ENCODE measurements at regions not wholly inside any gene's neighbourhood (a gene's known extent, or its start where the extent isn't known, plus 50 kb on each side); places are given as distances from the start of the nearest gene placed in this dataset.
"Not testable (repeated sequence)": the region's sequence is repeated elsewhere in the genome, so short reads cannot be mapped to it uniquely, and the experiment has no call there.

- H3K4me1 ChIP-seq (ENCODE audit: insufficient read depth, low read length); H3K27ac ChIP-seq (ENCODE audit: low read length); H3K4me3 ChIP-seq (ENCODE audit: low read length); H3K9ac ChIP-seq (ENCODE audit: low read depth, low read length); H3K9me3 ChIP-seq (ENCODE audit: insufficient read depth, low read depth, low read length); H3K27me3 ChIP-seq (ENCODE audit: insufficient read depth, low read length); H3K36me3 ChIP-seq (ENCODE audit: insufficient read depth, low read depth, low read length): not testable (repeated sequence)
Observed at GRCh38 chr12:42906801-42907200, 317.3 kb upstream of the PRICKLE1 start.

- no peak overlapping the region for H3K27ac ChIP-seq (ENCODE audit: low read length)
- no peak overlapping the region for H3K4me3 ChIP-seq (ENCODE audit: low read length)
- no peaks in the 10 kb centered on the region for H3K27me3 ChIP-seq (ENCODE audit: insufficient read depth, low read length)
- no peaks in the 10 kb centered on the region for H3K4me1 ChIP-seq (ENCODE audit: insufficient read depth, low read length)
- H3K9me3 ChIP-seq (ENCODE audit: insufficient read depth, low read depth, low read length), result 0 out of 2 replicates have a peak, but pooled peaks cover 2% of the 10 kb centered on the region
- no peak overlapping the region for H3K9ac ChIP-seq (ENCODE audit: low read depth, low read length)
- no peaks in the 10 kb centered on the region for H3K36me3 ChIP-seq (ENCODE audit: insufficient read depth, low read depth, low read length)
Observed at GRCh38 chr12:42905419-42905705, 315.8 kb upstream of the PRICKLE1 start.

GRCh38 chr12:42904683-42905418, 315.3 kb upstream of the PRICKLE1 start:
- H3K9me3 ChIP-seq (ENCODE audit: insufficient read depth, low read depth, low read length), result 0 out of 2 replicates have a peak, but pooled peaks cover 2% of the 10 kb centered on the region
- no peak overlapping the region for H3K4me3 ChIP-seq (ENCODE audit: low read length)
- H3K27ac ChIP-seq (ENCODE audit: low read length), result no peak overlapping the region
- no peak overlapping the region for H3K9ac ChIP-seq (ENCODE audit: low read depth, low read length)
- H3K4me1 ChIP-seq (ENCODE audit: insufficient read depth, low read length), result no peaks in the 10 kb centered on the region
- no peaks in the 10 kb centered on the region for H3K36me3 ChIP-seq (ENCODE audit: insufficient read depth, low read depth, low read length)
- H3K27me3 ChIP-seq (ENCODE audit: insufficient read depth, low read length), result no peaks in the 10 kb centered on the region

- H3K4me1 ChIP-seq (ENCODE audit: insufficient read depth, low read length), result no peaks in the 10 kb centered on the region
- no peaks in the 10 kb centered on the region for H3K27me3 ChIP-seq (ENCODE audit: insufficient read depth, low read length)
- 0 out of 2 replicates have a peak, but pooled peaks cover 2% of the 10 kb centered on the region for H3K9me3 ChIP-seq (ENCODE audit: insufficient read depth, low read depth, low read length)
- H3K4me3 ChIP-seq (ENCODE audit: low read length), result no peak overlapping the region
- no peak overlapping the region for H3K27ac ChIP-seq (ENCODE audit: low read length)
- no peak overlapping the region for H3K9ac ChIP-seq (ENCODE audit: low read depth, low read length)
- H3K36me3 ChIP-seq (ENCODE audit: insufficient read depth, low read depth, low read length), result no peaks in the 10 kb centered on the region
Observed at GRCh38 chr12:42903736-42904135, 314.2 kb upstream of the PRICKLE1 start.

GRCh38 chr12:42902001-42902400, 312.5 kb upstream of the PRICKLE1 start:
- Histone ChIP-seq H3K9me3 (ENCODE audit: insufficient read depth, low read depth, low read length) (0 out of 2 replicates have a peak, but pooled peaks cover 1% of the 10 kb centered on the region), H3K36me3 (ENCODE audit: insufficient read depth, low read depth, low read length) (no peaks in the 10 kb centered on the region), H3K4me1 (ENCODE audit: insufficient read depth, low read length) (no peaks in the 10 kb centered on the region), H3K9ac (ENCODE audit: low read depth, low read length) (no peak overlapping the region), H3K27me3 (ENCODE audit: insufficient read depth, low read length) (no peaks in the 10 kb centered on the region), H3K27ac (ENCODE audit: low read length) (no peak overlapping the region), H3K4me3 (ENCODE audit: low read length) (no peak overlapping the region)

- H3K9ac ChIP-seq (ENCODE audit: low read depth, low read length), result no peak overlapping the region
- no peaks in the 10 kb centered on the region for H3K9me3 ChIP-seq (ENCODE audit: insufficient read depth, low read depth, low read length)
- H3K36me3 ChIP-seq (ENCODE audit: insufficient read depth, low read depth, low read length), result no peaks in the 10 kb centered on the region
- no peaks in the 10 kb centered on the region; the same call in 1 of the 2 replicates for H3K4me1 ChIP-seq (ENCODE audit: insufficient read depth, low read length)
- H3K4me3 ChIP-seq (ENCODE audit: low read length), result no peak overlapping the region
- no peak overlapping the region for H3K27ac ChIP-seq (ENCODE audit: low read length)
- no peaks in the 10 kb centered on the region for H3K27me3 ChIP-seq (ENCODE audit: insufficient read depth, low read length)
Observed at GRCh38 chr12:42893803-42894202, 304.3 kb upstream of the PRICKLE1 start.

GRCh38 chr12:42892702-42893551, 303.4 kb upstream of the PRICKLE1 start:
- Histone ChIP-seq H3K9me3 (ENCODE audit: insufficient read depth, low read depth, low read length) (no peaks in the 10 kb centered on the region), H3K27ac (ENCODE audit: low read length) (no peak overlapping the region), H3K27me3 (ENCODE audit: insufficient read depth, low read length) (no peaks in the 10 kb centered on the region), H3K4me1 (ENCODE audit: insufficient read depth, low read length) (no peaks in the 10 kb centered on the region; the same call in 1 of the 2 replicates), H3K4me3 (ENCODE audit: low read length) (no peak overlapping the region), H3K36me3 (ENCODE audit: insufficient read depth, low read depth, low read length) (no peaks in the 10 kb centered on the region), H3K9ac (ENCODE audit: low read depth, low read length) (no peak overlapping the region)

- H3K9ac ChIP-seq (ENCODE audit: low read depth, low read length), result no peak overlapping the region
- no peak overlapping the region for H3K27ac ChIP-seq (ENCODE audit: low read length)
- no peaks in the 10 kb centered on the region for H3K4me1 ChIP-seq (ENCODE audit: insufficient read depth, low read length)
Observed at GRCh38 chr12:42887657-42888056, 298.1 kb upstream of the PRICKLE1 start.

GRCh38 chr12:42886160-42886559, 296.6 kb upstream of the PRICKLE1 start:
- Histone ChIP-seq H3K9ac (ENCODE audit: low read depth, low read length) (no peak overlapping the region), H3K27me3 (ENCODE audit: insufficient read depth, low read length) (no peaks in the 10 kb centered on the region), H3K27ac (ENCODE audit: low read length) (no peak overlapping the region), H3K4me1 (ENCODE audit: insufficient read depth, low read length) (no peaks in the 10 kb centered on the region), H3K9me3 (ENCODE audit: insufficient read depth, low read depth, low read length) (no peaks in the 10 kb centered on the region), H3K4me3 (ENCODE audit: low read length) (no peak overlapping the region), H3K36me3 (ENCODE audit: insufficient read depth, low read depth, low read length) (no peaks in the 10 kb centered on the region)

More at GRCh38 chr12:42887657-42888056, 298.1 kb upstream of the PRICKLE1 start:
- Histone ChIP-seq H3K9me3 (ENCODE audit: insufficient read depth, low read depth, low read length) (no peaks in the 10 kb centered on the region), H3K4me3 (ENCODE audit: low read length) (no peak overlapping the region), H3K36me3 (ENCODE audit: insufficient read depth, low read depth, low read length) (no peaks in the 10 kb centered on the region), H3K27me3 (ENCODE audit: insufficient read depth, low read length) (no peaks in the 10 kb centered on the region)

- no peak overlapping the region for H3K4me3 ChIP-seq (ENCODE audit: low read length)
- H3K9me3 ChIP-seq (ENCODE audit: insufficient read depth, low read depth, low read length), result no peaks in the 10 kb centered on the region
- no peaks in the 10 kb centered on the region for H3K27me3 ChIP-seq (ENCODE audit: insufficient read depth, low read length)
- H3K4me1 ChIP-seq (ENCODE audit: insufficient read depth, low read length), result no peaks in the 10 kb centered on the region
- H3K36me3 ChIP-seq (ENCODE audit: insufficient read depth, low read depth, low read length), result no peaks in the 10 kb centered on the region
- H3K9ac ChIP-seq (ENCODE audit: low read depth, low read length), result no peak overlapping the region
- no peak overlapping the region for H3K27ac ChIP-seq (ENCODE audit: low read length)
Observed at GRCh38 chr12:42885677-42886076, 296.1 kb upstream of the PRICKLE1 start.

GRCh38 chr12:42884116-42884515, 294.6 kb upstream of the PRICKLE1 start:
- Histone ChIP-seq H3K9ac (ENCODE audit: low read depth, low read length) (no peak overlapping the region), H3K4me3 (ENCODE audit: low read length) (no peak overlapping the region), H3K27ac (ENCODE audit: low read length) (no peak overlapping the region), H3K27me3 (ENCODE audit: insufficient read depth, low read length) (no peaks in the 10 kb centered on the region), H3K36me3 (ENCODE audit: insufficient read depth, low read depth, low read length) (no peaks in the 10 kb centered on the region), H3K9me3 (ENCODE audit: insufficient read depth, low read depth, low read length) (no peaks in the 10 kb centered on the region), H3K4me1 (ENCODE audit: insufficient read depth, low read length) (no peaks in the 10 kb centered on the region)

GRCh38 chr12:42873401-42873800, 283.9 kb upstream of the PRICKLE1 start:
- Histone ChIP-seq H3K27ac (ENCODE audit: low read length) (no peak overlapping the region), H3K4me1 (ENCODE audit: insufficient read depth, low read length) (no peaks in the 10 kb centered on the region), H3K36me3 (ENCODE audit: insufficient read depth, low read depth, low read length) (no peaks in the 10 kb centered on the region), H3K27me3 (ENCODE audit: insufficient read depth, low read length) (no peaks in the 10 kb centered on the region), H3K4me3 (ENCODE audit: low read length) (no peak overlapping the region), H3K9me3 (ENCODE audit: insufficient read depth, low read depth, low read length) (no peaks in the 10 kb centered on the region), H3K9ac (ENCODE audit: low read depth, low read length) (no peak overlapping the region)
